ENCODE measurements at regions not wholly inside any gene's neighbourhood (a gene's known extent, or its start where the extent isn't known, plus 50 kb on each side); places are given as distances from the start of the nearest gene placed in this dataset.

GRCh38 chr11:96865020-96865419 lies 475.2 kb downstream of the JRKL start:
- TF ChIP-seq CTCF (IDR thresholded peaks at IDR 0.05), result no peak
- no peak for TF ChIP-seq EZH2 (IDR thresholded peaks at IDR 0.05; ENCODE audit: borderline replicate concordance, insufficient read depth, low read depth, low read length, poor library complexity, severe bottlenecking)
